ENCODE measurements at regions not wholly inside any gene's neighbourhood (a gene's known extent, or its start where the extent isn't known, plus 50 kb on each side); places are given as distances from the start of the nearest gene placed in this dataset.

DNA sequence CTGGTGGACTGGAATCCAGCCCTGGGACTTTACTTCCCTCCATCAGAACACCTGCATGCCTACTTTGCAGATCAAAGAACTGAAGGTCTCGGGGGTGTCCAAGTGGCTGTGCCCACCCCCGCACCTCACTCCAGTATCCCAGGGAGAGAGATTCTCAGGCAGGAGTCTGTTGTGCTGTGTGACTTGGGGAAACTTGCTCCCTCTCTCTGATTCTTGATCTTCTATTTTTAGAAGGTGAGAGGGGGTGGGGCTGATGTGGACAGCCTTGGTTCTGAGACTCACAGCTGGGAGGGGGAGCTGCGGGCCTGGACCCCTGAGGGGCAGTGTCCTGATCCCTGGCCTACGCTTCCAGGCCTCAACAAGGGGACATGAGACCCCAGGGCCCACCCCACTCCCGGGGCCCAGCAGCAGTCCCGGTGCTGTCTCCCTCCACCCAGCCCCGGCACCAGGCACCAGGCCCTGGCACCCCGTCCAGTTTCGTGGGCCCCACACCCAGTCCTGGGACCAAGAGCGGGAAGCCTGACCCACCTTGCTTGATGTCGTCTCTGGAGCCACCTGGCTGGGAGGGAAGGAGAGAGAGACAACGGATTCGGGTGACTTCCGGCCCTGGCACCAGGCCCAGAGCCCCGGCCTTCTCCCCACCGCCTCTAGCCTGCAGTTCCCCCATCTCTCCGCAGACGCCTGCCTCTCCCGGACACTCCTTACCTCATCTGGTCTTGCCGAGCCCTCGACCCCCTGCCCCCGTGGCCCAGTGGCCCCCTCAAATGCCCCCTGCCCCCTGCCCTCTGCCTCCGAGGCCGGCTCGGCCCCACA is 74.0 kb upstream of the SPTLC1 start:
- no peak for TF ChIP-seq CTCF (IDR thresholded peaks at IDR 0.05)
- TF ChIP-seq POLR2A (IDR thresholded peaks at IDR 0.05): no peak
- 59 to 65% methylated on average over 23 to 24 of the region's 25 CpGs for WGBS, 2 donors
- DNase-seq (ENCODE audit: low spot score in 2 of 2): no peak

DNA sequence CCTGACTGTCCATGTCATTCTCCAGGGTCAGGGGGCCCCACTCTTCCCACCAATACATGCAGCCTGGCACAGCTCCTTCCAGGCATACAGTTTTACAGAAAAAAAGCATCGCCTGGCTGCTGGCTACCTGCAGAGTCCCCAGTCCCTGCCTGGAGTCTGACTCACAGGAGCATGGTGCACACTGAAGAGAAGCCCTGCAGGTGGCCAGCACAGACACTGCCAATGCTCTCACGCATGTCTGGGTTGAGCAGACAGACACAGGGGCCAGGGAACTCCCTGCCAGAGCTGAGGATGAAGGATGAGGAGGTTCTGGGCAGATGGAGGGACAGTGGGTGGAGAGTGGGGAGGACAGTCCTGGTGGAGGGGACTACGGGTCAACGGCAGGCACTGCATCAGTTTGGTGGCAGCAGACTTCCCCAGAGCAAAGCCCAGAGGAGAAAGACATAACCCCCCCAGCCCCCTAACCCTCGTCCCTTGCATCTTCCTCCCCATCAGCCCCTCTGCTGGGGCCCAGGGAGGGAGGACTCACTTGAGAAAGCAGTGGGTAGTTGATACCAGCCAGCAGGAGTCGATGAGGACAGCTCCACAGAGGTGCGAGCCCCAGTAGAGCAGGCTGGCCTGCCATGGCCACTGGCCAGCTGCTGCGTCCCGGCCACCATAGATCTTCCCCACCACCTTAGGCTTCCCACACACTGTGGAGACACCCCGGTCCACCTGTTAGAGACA is 72.9 kb upstream of the SPTLC1 start:
- H3K4me3 ChIP-seq (ENCODE audit: low read depth, poor library complexity, severe bottlenecking): no peak overlapping the region
- WGBS, 2 donors: 83 to 86% methylated on average over 9 to 10 of the region's 10 CpGs
- no peak for DNase-seq (ENCODE audit: low spot score in 2 of 2)
- intact Hi-C loops (cut with DNase I; ENCODE audit: low total_unique reads): no loop called here
- TF ChIP-seq POLR2A (IDR thresholded peaks at IDR 0.05) (no peak), CTCF (IDR thresholded peaks at IDR 0.05) (no peak)

More for the DNA sequence above, 74.0 kb upstream of the SPTLC1 start:
- intact Hi-C loops (cut with DNase I; ENCODE audit: low total_unique reads): no loop called here
- H3K4me3 ChIP-seq (ENCODE audit: low read depth, poor library complexity, severe bottlenecking): no peak overlapping the region

GRCh38 chr9:92187390-92187789 is 72.2 kb upstream of the SPTLC1 start:
- 78 to 81% methylated on average over 3 of the region's 3 CpGs for WGBS, 2 donors
- no peak for DNase-seq (ENCODE audit: low spot score in 2 of 2)
- TF ChIP-seq POLR2A (IDR thresholded peaks at IDR 0.05): no peak
- TF ChIP-seq CTCF (IDR thresholded peaks at IDR 0.05): no peak
- intact Hi-C loops (cut with DNase I; ENCODE audit: low total_unique reads): no loop called here
- H3K4me3 ChIP-seq (ENCODE audit: low read depth, poor library complexity, severe bottlenecking): no peak overlapping the region

- no peak for DNase-seq (ENCODE audit: low spot score in 2 of 2)
- H3K4me3 ChIP-seq (ENCODE audit: low read depth, poor library complexity, severe bottlenecking): no peak overlapping the region
- no peak for TF ChIP-seq CTCF (IDR thresholded peaks at IDR 0.05)
- WGBS, 2 donors: 58 to 67% methylated on average over 7 of the region's 7 CpGs
- intact Hi-C loops (cut with DNase I; ENCODE audit: low total_unique reads): no loop called here
Measured at GRCh38 chr9:92186631-92187030, 71.4 kb upstream of the SPTLC1 start.

DNA sequence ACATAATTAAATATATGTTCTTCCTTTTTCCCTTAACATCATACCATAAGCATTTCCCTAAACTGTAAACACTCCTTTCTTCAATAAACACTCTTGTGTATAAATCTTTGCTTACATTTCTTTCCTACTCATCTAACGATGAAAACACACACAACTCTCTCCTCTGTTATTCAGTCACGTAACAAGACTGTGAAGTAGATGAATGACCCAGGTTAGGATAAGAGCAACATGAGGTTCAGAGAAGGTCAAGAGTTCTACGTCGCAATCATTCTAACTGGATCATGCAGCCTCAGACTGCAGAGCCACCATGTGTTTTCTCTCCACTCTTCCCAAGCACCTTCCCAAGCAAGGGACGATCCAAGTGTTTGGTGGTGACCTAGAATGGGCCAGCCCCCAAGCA is 70.5 kb upstream of the SPTLC1 start:
- H3K4me3 ChIP-seq (ENCODE audit: low read depth, poor library complexity, severe bottlenecking): no peak overlapping the region
- DNase-seq (ENCODE audit: low spot score in 2 of 2): no peak
- intact Hi-C loops (cut with DNase I; ENCODE audit: low total_unique reads): no loop called here
- WGBS, 2 donors: 90 to 93% methylated on average over 5 of the region's 5 CpGs
- TF ChIP-seq CTCF (IDR thresholded peaks at IDR 0.05) (no peak), POLR2A (IDR thresholded peaks at IDR 0.05) (no peak)
